GM12891 (cell line): ENCODE measurements at regions not wholly inside any gene's neighbourhood (a gene's known extent, or its start where the extent isn't known, plus 50 kb on each side); places are given as distances from the start of the nearest gene placed in this dataset.

ENCODE experiments used
- PAX5 ChIP-seq: IDR thresholded peaks from 2 replicates; pipeline ENCODE4 v1.6.1; 2011; ENCODE audit warnings: low read length, moderate library complexity, mild to moderate bottlenecking; ENCODE audit not compliant: insufficient read depth, severe bottlenecking
- POLR2A ChIP-seq: IDR thresholded peaks from 2 replicates; pipeline ENCODE4 v1.6.1; 2011; ENCODE audit warnings: low read depth, low read length, control low read depth
- POLR2AphosphoS5 ChIP-seq: IDR thresholded peaks from 2 replicates; pipeline ENCODE4 v1.6.1; 2011; ENCODE audit warnings: low read depth, low read length, control low read depth
- SPI1 ChIP-seq: IDR thresholded peaks from 2 replicates; pipeline ENCODE4 v1.6.1; 2011; ENCODE audit warnings: low read depth, low read length, control low read depth

GRCh38 chr2:136408795-136409194 lies 290.8 kb upstream of the CXCR4 start:
- TF ChIP-seq POLR2AphosphoS5 (no peak), PAX5 (no peak), POLR2A (no peak), SPI1 (no peak)
